ENCODE measurements at regions not wholly inside any gene's neighbourhood (a gene's known extent, or its start where the extent isn't known, plus 50 kb on each side); places are given as distances from the start of the nearest gene placed in this dataset.

GRCh38 chr10:55001422-55001821 lies 200.4 kb upstream of the PCDH15 start:
- TF ChIP-seq NFYB (CRISPR knock-in tag; conservative IDR thresholded peaks at IDR 0.05; ENCODE audit: low read depth), result no peak
- TF ChIP-seq CTCF (IDR thresholded peaks at IDR 0.05), result no peak
- TF ChIP-seq ZMAT4 (CRISPR knock-in tag; IDR thresholded peaks at IDR 0.05), result no peak
- TF ChIP-seq IRF1 (CRISPR knock-in tag; IDR thresholded peaks at IDR 0.05), result no peak
- TF ChIP-seq AFF4 (CRISPR knock-in tag; IDR thresholded peaks at IDR 0.05; ENCODE audit: borderline replicate concordance), result no peak
- no peak for TF ChIP-seq ARID4B (CRISPR knock-in tag; IDR thresholded peaks at IDR 0.05; ENCODE audit: borderline replicate concordance)
- TF ChIP-seq RORB (CRISPR knock-in tag; IDR thresholded peaks at IDR 0.05), result no peak
- no peak for TF ChIP-seq STAT6 (CRISPR knock-in tag; conservative IDR thresholded peaks at IDR 0.05; ENCODE audit: low read depth)
- TF ChIP-seq ERG (CRISPR knock-in tag; IDR thresholded peaks at IDR 0.05), result no peak
- no peak for TF ChIP-seq ZBTB43 (CRISPR knock-in tag; IDR thresholded peaks at IDR 0.05)
- no peak for TF ChIP-seq ZBTB21 (CRISPR knock-in tag; IDR thresholded peaks at IDR 0.05; ENCODE audit: borderline replicate concordance)
- TF ChIP-seq MAX (CRISPR knock-in tag; IDR thresholded peaks at IDR 0.05), result no peak
- no peak for TF ChIP-seq SMAD3 (CRISPR knock-in tag; IDR thresholded peaks at IDR 0.05; ENCODE audit: borderline replicate concordance)
- no peak for TF ChIP-seq CREB1 (CRISPR knock-in tag; IDR thresholded peaks at IDR 0.05)

Data from WTC11 (cell line).